ENCODE measurements at regions not wholly inside any gene's neighbourhood (a gene's known extent, or its start where the extent isn't known, plus 50 kb on each side); places are given as distances from the start of the nearest gene placed in this dataset.

DNA sequence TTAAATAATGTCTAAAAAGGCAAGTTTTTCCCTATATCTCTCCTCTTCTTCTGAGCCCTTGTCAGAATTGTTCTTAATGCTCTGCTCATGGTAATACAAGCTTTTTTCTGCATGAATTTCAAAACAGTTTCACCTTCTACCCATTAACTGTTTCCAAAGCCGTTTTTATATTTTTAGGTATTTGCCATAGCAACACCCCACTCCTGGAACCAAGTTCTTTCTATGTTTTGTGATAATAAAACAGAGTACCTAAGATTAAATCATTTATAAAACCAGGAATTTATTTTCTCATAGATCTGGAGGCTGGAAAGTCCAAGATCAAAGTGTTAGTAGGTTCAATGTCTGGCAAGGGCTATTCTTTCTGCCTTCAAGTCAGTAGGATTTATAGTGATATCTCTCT, 497.4 kb downstream of the ETS1 start:
- no peak for TF ChIP-seq EZH2phosphoT487 (IDR thresholded peaks at IDR 0.05; ENCODE audit: borderline replicate concordance, low read depth, low read length)
- TF ChIP-seq, protein P1, sequence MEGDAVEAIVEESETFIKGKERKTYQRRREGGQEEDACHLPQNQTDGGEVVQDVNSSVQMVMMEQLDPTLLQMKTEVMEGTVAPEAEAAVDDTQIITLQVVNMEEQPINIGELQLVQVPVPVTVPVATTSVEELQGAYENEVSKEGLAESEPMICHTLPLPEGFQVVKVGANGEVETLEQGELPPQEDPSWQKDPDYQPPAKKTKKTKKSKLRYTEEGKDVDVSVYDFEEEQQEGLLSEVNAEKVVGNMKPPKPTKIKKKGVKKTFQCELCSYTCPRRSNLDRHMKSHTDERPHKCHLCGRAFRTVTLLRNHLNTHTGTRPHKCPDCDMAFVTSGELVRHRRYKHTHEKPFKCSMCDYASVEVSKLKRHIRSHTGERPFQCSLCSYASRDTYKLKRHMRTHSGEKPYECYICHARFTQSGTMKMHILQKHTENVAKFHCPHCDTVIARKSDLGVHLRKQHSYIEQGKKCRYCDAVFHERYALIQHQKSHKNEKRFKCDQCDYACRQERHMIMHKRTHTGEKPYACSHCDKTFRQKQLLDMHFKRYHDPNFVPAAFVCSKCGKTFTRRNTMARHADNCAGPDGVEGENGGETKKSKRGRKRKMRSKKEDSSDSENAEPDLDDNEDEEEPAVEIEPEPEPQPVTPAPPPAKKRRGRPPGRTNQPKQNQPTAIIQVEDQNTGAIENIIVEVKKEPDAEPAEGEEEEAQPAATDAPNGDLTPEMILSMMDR (conservative IDR thresholded peaks at IDR 0.05; ENCODE audit: low read length) = no peak
- ChIA-PET POLR2A (no interaction called here), CTCF (ENCODE audit: unreplicated experiment) (no interaction called here)
- H3K4me2 ChIP-seq (ENCODE audit: low read length) = no peak overlapping the region
- no peaks in the 10 kb centered on the region for H3K79me2 ChIP-seq (ENCODE audit: insufficient read depth, low read depth, low read length)
- no peaks in the 10 kb centered on the region for H3K36me3 ChIP-seq (ENCODE audit: insufficient read depth, low read length)
- peaks cover 7% of the 10 kb centered on the region; the same call in 1 of the 2 replicates for H3K9me3 ChIP-seq (ENCODE audit: low read length)
- H2AFZ ChIP-seq (ENCODE audit: low read length) = no peak overlapping the region
- H4K20me1 ChIP-seq (ENCODE audit: insufficient read depth, low read length) = no peaks in the 10 kb centered on the region
- H3K4me3 ChIP-seq (ENCODE audit: low read depth, low read length, poor library complexity, severe bottlenecking) = no peak overlapping the region
- H3K27ac ChIP-seq (ENCODE audit: low read depth, low read length, poor library complexity, severe bottlenecking) = no peak overlapping the region
- H3K4me1 ChIP-seq (ENCODE audit: insufficient read depth, low read length, poor library complexity, severe bottlenecking) = no peaks in the 10 kb centered on the region
- no TSS peak for BruUV-seq (replicated peaks)
- intact Hi-C loops (cut with micrococcal nuclease; ENCODE audit: unreplicated experiment) = no loop called here
- no peak for DNase-seq (ENCODE audit: low spot score)
- H3K9me2 ChIP-seq (ENCODE audit: insufficient read depth, low read length) = no peaks in the 10 kb centered on the region

DNA sequence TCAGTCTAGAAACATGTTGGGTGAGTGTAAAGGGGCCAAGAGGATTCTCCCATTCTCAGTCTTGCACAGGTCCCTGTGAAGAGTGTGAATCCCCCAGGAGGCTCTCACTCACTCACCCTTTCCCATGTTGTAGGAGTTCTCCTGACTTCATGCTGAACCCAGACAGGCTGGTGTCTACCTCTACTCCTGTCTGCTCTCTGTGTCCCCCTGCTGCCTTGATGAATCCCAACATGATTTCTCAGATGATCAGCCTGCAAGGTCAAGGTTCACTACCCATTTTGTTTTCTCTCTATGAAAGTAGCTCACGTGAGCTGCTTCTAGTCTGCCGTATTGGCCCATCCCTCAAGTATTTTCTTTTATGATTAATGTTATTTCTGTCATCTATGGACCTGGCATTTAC, 500.6 kb downstream of the ETS1 start:
- Histone ChIP-seq H3K36me3 (ENCODE audit: insufficient read depth, low read length) (no peaks in the 10 kb centered on the region), H3K4me2 (ENCODE audit: low read length) (no peak overlapping the region), H3K27ac (ENCODE audit: low read depth, low read length, poor library complexity, severe bottlenecking) (no peak overlapping the region), H3K9me2 (ENCODE audit: insufficient read depth, low read length) (no peaks in the 10 kb centered on the region), H4K20me1 (ENCODE audit: insufficient read depth, low read length) (no peaks in the 10 kb centered on the region), H3K4me3 (ENCODE audit: low read depth, low read length, poor library complexity, severe bottlenecking) (no peak overlapping the region), H2AFZ (ENCODE audit: low read length) (no peak overlapping the region), H3K9me3 (ENCODE audit: low read length) (peaks cover 7% of the 10 kb centered on the region; the same call in 1 of the 2 replicates), H3K4me1 (ENCODE audit: insufficient read depth, low read length, poor library complexity, severe bottlenecking) (no peaks in the 10 kb centered on the region), H3K79me2 (ENCODE audit: insufficient read depth, low read depth, low read length) (no peaks in the 10 kb centered on the region)
- no TSS peak for BruUV-seq (replicated peaks)
- ChIA-PET CTCF (ENCODE audit: unreplicated experiment) (no interaction called here), POLR2A (interaction anchor here (1.1 to 1.6 kb wide), 2 partner anchors 14 to 509 kb away, joined by 3 to 4 read pairs; no protein-coding TSS in a partner anchor)
- DNase-seq (ENCODE audit: low spot score) = no peak
- TF ChIP-seq, protein P1 (conservative IDR thresholded peaks at IDR 0.05; ENCODE audit: low read length) = no peak
- TF ChIP-seq EZH2phosphoT487 (IDR thresholded peaks at IDR 0.05; ENCODE audit: borderline replicate concordance, low read depth, low read length) = no peak
- intact Hi-C loops (cut with micrococcal nuclease; ENCODE audit: unreplicated experiment) = no loop called here

DNA sequence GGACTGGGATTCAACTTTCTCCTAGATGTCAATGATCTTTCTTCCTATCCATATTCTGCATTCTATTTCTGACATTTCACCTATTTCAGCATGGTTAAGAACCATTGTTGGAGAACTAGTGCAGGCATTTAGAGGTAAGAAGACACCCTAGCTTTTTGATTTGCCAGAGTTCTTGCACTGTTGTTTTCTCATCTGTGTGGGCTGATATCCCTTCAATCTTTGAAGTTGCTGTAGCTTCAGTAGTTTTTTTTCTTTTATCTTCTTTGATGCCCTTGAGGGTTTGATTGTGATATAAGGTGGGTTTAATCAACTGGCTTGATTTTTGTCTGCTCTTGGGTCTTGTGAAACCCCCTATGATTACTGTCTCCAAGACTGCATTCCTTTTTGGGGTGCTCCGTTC, 502.1 kb downstream of the ETS1 start:
- Histone ChIP-seq H3K27ac (ENCODE audit: low read depth, low read length, poor library complexity, severe bottlenecking) (no peak overlapping the region), H2AFZ (ENCODE audit: low read length) (no peak overlapping the region), H3K4me3 (ENCODE audit: low read depth, low read length, poor library complexity, severe bottlenecking) (no peak overlapping the region), H4K20me1 (ENCODE audit: insufficient read depth, low read length) (no peaks in the 10 kb centered on the region), H3K36me3 (ENCODE audit: insufficient read depth, low read length) (no peaks in the 10 kb centered on the region), H3K9me2 (ENCODE audit: insufficient read depth, low read length) (no peaks in the 10 kb centered on the region), H3K4me2 (ENCODE audit: low read length) (no peak overlapping the region), H3K4me1 (ENCODE audit: insufficient read depth, low read length, poor library complexity, severe bottlenecking) (no peaks in the 10 kb centered on the region), H3K79me2 (ENCODE audit: insufficient read depth, low read depth, low read length) (no peaks in the 10 kb centered on the region), H3K9me3 (ENCODE audit: low read length) (peaks cover 7% of the 10 kb centered on the region; the same call in 1 of the 2 replicates)
- ChIA-PET CTCF (ENCODE audit: unreplicated experiment) (no interaction called here), POLR2A (no interaction called here)
- no TSS peak for BruUV-seq (replicated peaks)
- intact Hi-C loops (cut with micrococcal nuclease; ENCODE audit: unreplicated experiment) = no loop called here
- TF ChIP-seq, protein P1 (conservative IDR thresholded peaks at IDR 0.05; ENCODE audit: low read length) = no peak
- no peak for TF ChIP-seq EZH2phosphoT487 (IDR thresholded peaks at IDR 0.05; ENCODE audit: borderline replicate concordance, low read depth, low read length)
- DNase-seq (ENCODE audit: low spot score) = no peak
